ENCODE measurements at regions not wholly inside any gene's neighbourhood (a gene's known extent, or its start where the extent isn't known, plus 50 kb on each side); places are given as distances from the start of the nearest gene placed in this dataset.
"Not testable (repeated sequence)": the region's sequence is repeated elsewhere in the genome, so short reads cannot be mapped to it uniquely, and the experiment has no call there.

GRCh38 chrX:40950546-40950945, 134.7 kb upstream of the USP9X start:
- DNase-seq, result no peak

DNA sequence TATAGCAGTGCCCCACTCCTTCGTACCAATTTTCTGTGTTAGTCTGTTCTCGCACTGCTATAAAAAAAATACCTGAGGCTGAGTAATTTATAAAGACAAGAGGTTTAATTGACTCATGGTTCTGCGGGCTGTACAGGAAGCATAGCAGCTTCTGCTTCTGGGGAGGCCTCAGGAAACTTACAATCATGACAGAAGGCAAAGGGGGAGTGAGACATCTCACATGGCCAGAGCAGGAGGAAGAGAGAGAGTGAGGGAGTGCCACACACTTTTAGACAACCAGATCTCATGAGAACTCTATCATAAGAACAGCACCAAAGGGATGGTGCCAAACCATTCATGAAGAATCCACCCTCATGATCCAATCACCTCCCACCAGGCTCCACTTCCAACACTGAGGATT, 133.8 kb upstream of the USP9X start:
- DNase-seq, result not testable (repeated sequence)

GRCh38 chrX:40952855-40953254, 132.4 kb upstream of the USP9X start:
- no peak for DNase-seq

DNA sequence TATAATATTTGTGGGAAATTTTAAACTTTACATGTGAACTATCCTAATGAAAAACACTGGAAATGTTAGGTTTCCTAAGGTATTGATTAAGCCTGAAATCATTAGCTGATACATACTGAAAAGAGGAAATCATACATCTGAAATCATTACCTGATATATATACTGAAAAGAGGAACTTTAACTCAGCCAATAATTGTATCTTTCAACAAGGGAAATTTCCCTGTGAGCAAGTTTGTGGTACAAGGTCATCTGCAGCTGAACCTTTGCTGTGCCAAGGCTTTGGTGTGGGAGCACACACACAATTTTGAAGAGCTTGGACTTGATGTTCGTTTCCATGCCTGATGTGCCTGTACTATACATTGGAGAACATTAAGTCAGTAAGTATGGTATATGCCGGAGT, 131.9 kb upstream of the USP9X start:
- DNase-seq, result no peak

GRCh38 chrX:40960041-40960440, 125.2 kb upstream of the USP9X start:
- DNase-seq, result no peak

DNA sequence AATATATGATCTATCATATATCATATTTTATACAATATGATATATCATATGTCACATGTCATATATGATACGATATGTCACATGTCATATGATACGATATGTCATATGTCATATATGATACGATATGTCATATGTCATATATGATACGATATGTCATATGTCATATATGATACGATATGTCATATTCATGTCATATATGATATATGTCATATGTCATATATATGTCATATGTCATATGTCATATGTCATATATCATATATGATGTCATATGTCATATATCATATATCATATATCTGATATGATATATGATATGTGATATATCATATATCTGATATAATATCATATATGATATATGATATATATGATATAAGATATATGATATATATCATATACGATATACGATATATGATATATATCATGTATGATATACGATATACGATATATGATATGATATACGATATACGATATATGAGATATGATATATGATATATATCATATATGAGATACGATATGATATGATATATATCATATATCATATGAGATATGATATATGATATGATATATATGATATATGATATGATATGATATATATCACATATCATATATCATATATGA, 122.3 kb upstream of the USP9X start:
- DNase-seq, result no peak

GRCh38 chrX:40964008-40964407, 121.2 kb upstream of the USP9X start:
- no peak for DNase-seq

DNA sequence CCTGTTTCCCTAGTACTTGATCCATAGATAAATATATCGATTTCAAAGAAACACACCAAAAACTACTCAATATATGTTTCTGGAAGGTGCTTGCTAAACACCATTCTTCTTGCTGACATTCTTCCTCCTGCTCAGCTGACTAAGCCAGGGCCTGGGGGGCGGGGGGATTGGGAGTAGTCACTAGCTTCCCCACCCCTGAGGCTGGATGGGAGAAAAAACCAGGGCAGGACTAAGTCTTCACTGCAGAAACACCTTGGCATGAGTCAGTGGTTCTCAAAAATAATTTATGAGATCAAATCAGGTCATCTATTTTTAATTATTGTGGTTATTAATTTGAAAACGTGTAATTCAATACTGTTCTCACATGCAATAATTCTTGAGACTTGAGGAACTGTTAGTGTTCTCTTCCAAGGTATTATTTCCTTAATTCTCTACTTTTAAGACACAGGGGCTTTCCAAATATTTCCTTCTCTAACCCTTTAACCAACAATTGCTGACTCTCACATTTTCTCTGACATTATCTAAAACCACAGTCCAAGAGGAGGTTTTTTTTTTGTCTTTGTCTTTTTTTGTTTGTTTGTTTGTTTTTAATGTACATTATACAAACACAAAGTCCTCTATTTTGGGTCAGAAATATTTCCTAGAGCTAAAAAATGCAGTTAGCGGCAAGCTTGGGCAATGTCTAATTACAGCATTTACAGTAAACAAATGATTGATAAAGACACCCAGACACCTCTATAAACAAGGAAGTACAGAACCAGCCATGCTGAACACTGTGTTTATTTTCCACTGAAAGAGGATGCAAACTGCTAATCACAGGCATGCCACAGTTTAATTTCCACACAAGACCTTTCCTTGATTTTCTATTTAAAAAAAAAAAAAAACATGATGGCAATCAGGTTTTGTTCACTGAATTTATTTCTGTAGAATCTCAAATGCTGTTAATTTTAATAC, 120.3 kb upstream of the USP9X start:
- no peak for DNase-seq

DNA sequence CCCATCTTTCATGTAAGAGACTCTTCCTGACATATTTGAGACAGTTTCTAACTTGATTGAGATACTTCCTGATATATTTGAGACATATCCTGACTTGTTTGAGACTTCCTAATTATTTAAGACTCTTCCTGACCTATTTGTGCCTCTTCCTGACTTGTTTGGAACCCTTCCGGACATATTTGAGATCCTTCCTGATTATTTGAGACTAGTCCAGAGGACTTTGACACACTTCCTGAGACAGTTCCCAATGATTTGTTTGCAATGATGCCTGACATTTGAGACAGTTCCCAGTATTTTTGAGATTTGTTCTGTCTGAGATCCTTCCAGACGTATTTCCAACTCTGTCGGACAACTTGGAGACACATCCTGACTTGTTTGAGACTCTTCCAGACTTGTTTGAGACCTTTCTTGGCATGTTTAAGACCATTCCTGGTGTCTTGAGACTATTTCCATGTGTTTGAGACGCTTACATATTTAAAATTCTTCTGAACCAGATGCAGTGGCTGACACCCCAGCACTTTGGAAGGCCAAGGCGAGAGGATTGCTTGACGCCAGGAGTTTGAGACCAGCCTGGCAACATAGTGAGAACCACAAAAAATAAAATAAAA, 118.9 kb upstream of the USP9X start:
- DNase-seq, result no peak

DNA sequence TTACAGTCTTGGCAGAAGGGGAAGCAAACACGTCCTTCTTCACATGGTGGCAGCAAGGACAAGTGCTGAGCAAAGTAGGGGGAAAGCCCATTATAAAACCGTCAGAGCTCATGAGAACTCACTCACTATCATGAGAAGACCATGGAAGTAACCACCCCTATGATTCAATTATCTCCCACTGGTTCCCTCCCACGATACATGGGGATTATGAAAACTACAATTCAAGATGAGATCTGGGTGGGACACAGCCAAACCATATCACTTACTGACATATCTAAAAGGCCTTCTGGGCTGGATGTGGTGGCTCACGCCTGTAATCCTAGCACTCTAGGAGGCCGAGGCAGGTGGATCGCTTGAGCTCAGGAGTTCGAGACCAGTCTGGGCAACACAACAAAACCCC, 117.1 kb upstream of the USP9X start:
- DNase-seq, result no peak

DNA sequence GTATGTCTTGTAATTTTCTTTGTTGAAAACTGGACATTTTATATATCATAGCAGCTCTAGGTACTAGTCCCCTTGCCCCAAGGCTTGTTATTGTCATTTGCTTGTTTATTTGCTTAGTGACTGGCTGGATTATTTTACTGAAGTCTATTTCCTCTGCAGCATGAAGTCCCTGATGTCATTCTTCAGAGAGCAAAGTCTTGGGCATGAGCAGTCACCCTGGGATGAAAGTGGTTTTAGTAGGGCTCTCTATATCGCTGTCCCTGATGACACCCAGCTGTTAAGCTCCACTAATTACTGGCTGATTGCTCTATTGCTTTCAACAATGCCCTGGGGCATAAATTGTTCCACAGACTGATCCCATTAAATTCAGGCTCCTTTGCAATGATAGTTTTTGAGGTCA, 113.5 kb upstream of the USP9X start:
- DNase-seq, result peak; percentile 13

DNA sequence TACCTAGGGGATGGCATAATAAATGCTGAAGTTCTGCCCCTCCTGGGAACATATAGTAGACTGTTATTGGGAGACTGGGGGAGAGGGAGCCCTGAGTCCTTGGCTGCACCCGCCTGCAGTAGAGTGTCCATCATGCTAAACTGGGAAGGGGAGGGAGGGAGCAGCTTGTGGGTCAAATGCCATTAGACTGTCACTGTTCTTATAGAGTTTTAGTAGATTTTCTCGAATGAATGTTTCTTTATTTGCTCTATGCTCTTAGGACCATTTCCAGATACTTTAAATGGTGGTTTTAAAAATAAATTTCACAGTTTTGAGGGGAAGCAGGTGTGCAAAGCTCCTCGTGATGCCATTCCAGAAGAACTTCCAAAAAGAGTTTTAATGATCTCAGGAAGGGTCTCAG, 111.6 kb upstream of the USP9X start:
- DNase-seq, result no peak

DNA sequence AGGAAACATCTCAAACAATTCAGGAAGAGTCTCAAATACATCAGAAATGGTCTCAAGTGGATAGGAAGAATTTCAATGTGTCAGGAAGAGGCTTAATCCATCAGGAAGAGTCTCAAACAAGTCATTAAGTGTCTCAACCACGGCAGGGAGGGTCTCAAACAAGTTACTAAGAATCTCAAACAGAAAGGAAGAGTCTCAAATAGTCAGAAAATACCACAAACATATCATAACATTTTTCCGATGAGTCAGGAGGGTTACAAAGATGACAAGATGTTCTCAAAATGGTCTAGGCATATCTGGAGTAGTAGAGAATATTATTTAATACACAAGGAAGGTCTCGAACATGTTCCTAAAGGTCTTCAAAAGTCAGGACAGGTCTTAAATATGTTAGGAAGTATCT, 109.3 kb upstream of the USP9X start:
- DNase-seq, result peak; percentile 52

DNA sequence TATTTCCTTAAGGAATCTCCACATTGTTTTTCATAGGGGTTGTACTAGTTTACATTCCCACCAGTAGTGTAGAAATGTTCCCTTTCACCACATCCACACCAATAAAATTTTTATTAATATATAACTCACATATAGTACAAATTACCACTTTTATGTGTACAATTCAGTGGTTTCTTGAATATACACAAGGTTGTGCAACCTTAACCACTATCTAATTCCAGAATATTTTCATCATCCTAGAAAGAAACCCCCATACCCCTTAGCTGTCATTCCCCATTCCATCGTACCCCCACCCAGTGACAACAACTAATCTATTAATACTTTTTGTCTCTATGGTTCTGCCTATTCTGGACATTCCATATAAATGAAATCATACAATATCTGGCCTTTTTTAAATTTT, 108.3 kb upstream of the USP9X start:
- peak; percentile 60 for DNase-seq

DNA sequence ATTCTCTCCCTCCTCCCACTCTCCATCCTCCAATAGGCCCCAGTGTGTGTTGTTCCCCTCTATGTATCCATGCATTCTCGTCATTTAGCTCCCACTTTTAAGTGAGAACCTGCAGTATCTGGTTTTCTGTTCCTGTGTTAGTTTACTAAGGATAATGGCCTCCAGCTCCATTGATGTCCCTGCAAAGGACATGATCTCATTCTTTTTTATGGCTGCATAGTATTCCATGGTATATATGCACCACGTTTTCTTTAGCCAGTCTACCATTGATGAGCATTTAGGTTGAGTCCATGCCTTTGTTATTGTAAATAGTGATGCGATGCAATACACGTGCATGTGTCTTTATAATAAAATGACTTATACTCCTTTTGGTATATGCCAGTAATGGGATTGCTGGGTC, 100.3 kb upstream of the USP9X start:
- DNase-seq, result no peak

GRCh38 chrX:40987413-40987812, 97.8 kb upstream of the USP9X start:
- DNase-seq, result no peak

DNA sequence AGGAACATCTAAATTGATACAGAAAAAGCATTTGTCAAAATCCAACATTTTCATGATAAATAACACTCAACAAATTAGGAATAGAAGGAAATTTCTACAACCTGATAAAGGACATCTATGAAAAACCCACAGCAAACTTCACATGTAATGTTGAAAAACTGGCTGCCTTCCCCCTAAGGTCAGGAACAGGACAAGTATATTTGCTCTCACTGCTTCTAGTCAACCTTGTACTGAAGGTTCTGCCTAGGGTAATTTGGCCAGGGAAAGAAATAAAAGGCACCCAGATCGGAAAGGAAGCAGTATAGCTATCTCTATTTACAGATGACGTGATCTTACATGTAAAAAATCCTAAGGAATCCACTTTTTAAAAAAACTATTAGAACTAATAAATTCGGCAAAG, 97.1 kb upstream of the USP9X start:
- no peak for DNase-seq

GRCh38 chrX:40993395-40993794, 91.8 kb upstream of the USP9X start:
- not testable (repeated sequence) for DNase-seq

DNA sequence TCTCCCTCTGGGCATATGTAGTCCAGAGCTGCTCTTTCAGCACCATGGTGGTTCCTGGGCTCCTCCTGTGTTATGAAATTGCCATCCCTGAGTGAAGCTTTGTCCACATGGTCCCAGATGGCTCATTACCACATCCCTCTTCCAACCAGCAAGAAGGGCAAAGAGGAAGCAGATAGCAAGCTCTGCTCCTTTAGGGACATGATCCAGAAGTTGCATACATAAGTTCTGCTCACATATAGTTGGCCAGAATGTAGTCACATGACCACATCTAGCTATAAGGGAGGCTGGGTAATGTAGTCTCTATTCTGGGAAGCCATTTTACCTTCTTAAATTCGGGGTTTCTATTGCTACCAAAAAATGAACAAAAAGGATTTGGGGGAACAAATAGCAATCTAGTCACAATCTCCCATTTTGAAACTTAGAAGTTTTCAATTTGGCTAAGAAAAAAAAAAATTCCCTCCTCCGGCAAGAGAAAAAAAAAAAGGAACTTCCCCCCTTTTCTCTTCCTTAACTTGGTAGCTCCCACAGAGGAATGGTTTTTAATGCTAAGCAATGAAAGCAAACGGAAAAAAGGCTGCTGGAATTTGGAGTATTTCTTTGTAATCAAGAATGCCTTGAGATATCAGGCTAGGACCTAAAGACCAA, 88.2 kb upstream of the USP9X start:
- DNase-seq, result peak; percentile 82

- DNase-seq, result no peak
Observed at GRCh38 chrX:40998123-40998522, 87.1 kb upstream of the USP9X start.

GRCh38 chrX:41001327-41001726, 83.9 kb upstream of the USP9X start:
- DNase-seq, result no peak

GRCh38 chrX:41002026-41002425, 83.2 kb upstream of the USP9X start:
- no peak for DNase-seq
